Ovary (tissue), 3 donors: ENCODE measurements at regions not wholly inside any gene's neighbourhood (a gene's known extent, or its start where the extent isn't known, plus 50 kb on each side); places are given as distances from the start of the nearest gene placed in this dataset.

Experiments
- POLR2A ChIP-seq: fragments of 450-650 bp; IDR thresholded peaks from one replicate; pipeline ENCODE4 v1.6.1; 2017; ENCODE audit warnings: antibody characterized with exemption, mild to moderate bottlenecking, moderate library complexity
- TF ChIP-seq, protein P1 (sequence below), 3 donors: fragments of 450-650 bp in 2 of 3; fragments of 200-600 bp in 1 of 3; IDR thresholded peaks; one replicate each; pipeline versions ENCODE4 v1.5.1 to v1.8.0; 2016 to 2022; ENCODE audit warnings: antibody characterized with exemption in 3 of 3, mild to moderate bottlenecking in 1 of 3
- donor health status: DM: no; HTN: no; CAD: no.

DNA sequence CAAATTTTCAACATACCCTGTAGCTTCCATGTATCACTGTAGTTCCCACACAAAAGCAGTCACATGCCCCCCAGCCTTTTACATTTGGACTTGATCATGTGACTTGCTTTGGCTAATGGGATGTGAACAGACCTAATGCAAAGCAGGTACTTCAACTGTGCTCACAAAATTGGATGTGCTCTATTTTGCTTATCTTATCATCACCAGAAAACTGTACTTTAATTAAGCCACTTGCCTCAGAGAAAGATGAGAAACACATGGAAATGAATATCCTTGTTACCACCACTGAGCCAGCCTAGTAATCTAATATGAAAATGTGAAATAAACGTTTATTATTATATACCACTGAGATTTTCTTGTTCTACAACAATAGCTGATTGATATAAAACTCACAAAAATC lies 402.7 kb upstream of the HTR2C start:
- TF ChIP-seq, protein P1, sequence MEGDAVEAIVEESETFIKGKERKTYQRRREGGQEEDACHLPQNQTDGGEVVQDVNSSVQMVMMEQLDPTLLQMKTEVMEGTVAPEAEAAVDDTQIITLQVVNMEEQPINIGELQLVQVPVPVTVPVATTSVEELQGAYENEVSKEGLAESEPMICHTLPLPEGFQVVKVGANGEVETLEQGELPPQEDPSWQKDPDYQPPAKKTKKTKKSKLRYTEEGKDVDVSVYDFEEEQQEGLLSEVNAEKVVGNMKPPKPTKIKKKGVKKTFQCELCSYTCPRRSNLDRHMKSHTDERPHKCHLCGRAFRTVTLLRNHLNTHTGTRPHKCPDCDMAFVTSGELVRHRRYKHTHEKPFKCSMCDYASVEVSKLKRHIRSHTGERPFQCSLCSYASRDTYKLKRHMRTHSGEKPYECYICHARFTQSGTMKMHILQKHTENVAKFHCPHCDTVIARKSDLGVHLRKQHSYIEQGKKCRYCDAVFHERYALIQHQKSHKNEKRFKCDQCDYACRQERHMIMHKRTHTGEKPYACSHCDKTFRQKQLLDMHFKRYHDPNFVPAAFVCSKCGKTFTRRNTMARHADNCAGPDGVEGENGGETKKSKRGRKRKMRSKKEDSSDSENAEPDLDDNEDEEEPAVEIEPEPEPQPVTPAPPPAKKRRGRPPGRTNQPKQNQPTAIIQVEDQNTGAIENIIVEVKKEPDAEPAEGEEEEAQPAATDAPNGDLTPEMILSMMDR (IDR thresholded peaks at IDR 0.05), result no peak
- TF ChIP-seq POLR2A, result no peak
